ENCODE measurements at regions not wholly inside any gene's neighbourhood (a gene's known extent, or its start where the extent isn't known, plus 50 kb on each side); places are given as distances from the start of the nearest gene placed in this dataset.

- H3K14ac ChIP-seq (replicated peaks; ENCODE audit: low read depth, low read length), result no peak overlapping the region
- POLR2A ChIA-PET (ENCODE audit: unreplicated experiment), result no interaction called here
Measured at GRCh38 chr16:16925432-16925831, 545.3 kb downstream of the XYLT1 start.

More at GRCh38 chr16:16925432-16925831, 545.3 kb downstream of the XYLT1 start:
- no peak for DNase-seq
- Histone ChIP-seq H3K27ac (ENCODE audit: insufficient read depth, low read length) (no peak overlapping the region), H3K27me3 (ENCODE audit: control insufficient read depth, insufficient read depth, low read length) (no peaks in the 10 kb centered on the region), H3K18ac (ENCODE audit: low read depth, low read length) (no peak overlapping the region), H4K5ac (ENCODE audit: low read depth, low read length) (no peak overlapping the region), H4K20me1 (ENCODE audit: insufficient read depth, low read length) (no peaks in the 10 kb centered on the region), H2AK9ac (replicated peaks; ENCODE audit: low read depth, low read length, poor library complexity) (no peak overlapping the region), H2AK5ac (ENCODE audit: low read depth, low read length) (no peak overlapping the region), H2AFZ (replicated peaks; ENCODE audit: low read length, poor library complexity) (no peak overlapping the region), H3K36me3 (ENCODE audit: control insufficient read depth, insufficient read depth, low read length) (no peaks in the 10 kb centered on the region), H3K9me3 (ENCODE audit: control insufficient read depth, insufficient read depth, low read length) (0 out of 2 replicates have a peak, but pooled peaks cover 3% of the 10 kb centered on the region), H4K91ac (ENCODE audit: insufficient read depth, low read depth, low read length) (no peak overlapping the region), H3K79me1 (ENCODE audit: low read depth in 1 of 2, low read length in 2 of 2) (no peaks in the 10 kb centered on the region), H3K23ac (ENCODE audit: low read depth, low read length) (no peak overlapping the region), H3K4me1 (ENCODE audit: control insufficient read depth, insufficient read depth, low read length) (no peaks in the 10 kb centered on the region), H3K9ac (ENCODE audit: low read depth, low read length) (no peak overlapping the region), H3K4me3 (ENCODE audit: insufficient read depth, low read depth, low read length) (no peak overlapping the region), H3K56ac (ENCODE audit: extremely low read depth, insufficient read depth, low read length) (no peak overlapping the region), H2BK20ac (ENCODE audit: low read depth, low read length) (no peak overlapping the region), H4K8ac (ENCODE audit: low read depth in 2 of 2, low read length in 2 of 2) (no peak overlapping the region), H2BK15ac (ENCODE audit: low read depth, low read length) (no peak overlapping the region), H2BK120ac (ENCODE audit: low read depth, low read length) (no peak overlapping the region), H3K4ac (ENCODE audit: low read depth, low read length) (no peak overlapping the region), H3K9me1 (ENCODE audit: insufficient read depth, low read length) (no peaks in the 10 kb centered on the region), H3K4me2 (ENCODE audit: low read depth, low read length) (no peak overlapping the region), H2BK5ac (ENCODE audit: low read depth, low read length, poor library complexity, severe bottlenecking) (no peak overlapping the region)
- in situ Hi-C loops (cut with MboI; ENCODE audit: low sequenced_read_pairs), result no loop called here
- whole genome bisulfite sequencing, 2 experiments (ENCODE audit: extremely low coverage in 2 of 2, insufficient read length in 1 of 2), result no CpG with 5 or more reads among the region's 2 CpGs
- dilution Hi-C loops (cut with HindIII; ENCODE audit: low sequenced_read_pairs, unreplicated experiment), result no loop called here
- intact Hi-C loops (cut with micrococcal nuclease), result no loop called here
- CTCF ChIA-PET, result no interaction called here
- no TSS peak for BruUV-seq (replicated peaks)
- TF ChIP-seq NFE2L2 (IDR thresholded peaks at IDR 0.05; ENCODE audit: low read depth, low read length), result no peak
- no peak for TF ChIP-seq ELK1 (IDR thresholded peaks at IDR 0.05; ENCODE audit: borderline replicate concordance, low read depth, low read length)
- TF ChIP-seq RAD21 (IDR thresholded peaks at IDR 0.05; ENCODE audit: low read length), result no peak
- TF ChIP-seq RCOR1 (IDR thresholded peaks at IDR 0.05; ENCODE audit: insufficient replicate concordance, low read length), result no peak
- no peak for TF ChIP-seq FOS (IDR thresholded peaks at IDR 0.05; ENCODE audit: low read depth, low read length)
- no peak for TF ChIP-seq POLR2A (IDR thresholded peaks at IDR 0.05; ENCODE audit: low read depth, low read length)
- no peak for ATAC-seq (ENCODE audit: low read depth)
